ENCODE measurements at regions not wholly inside any gene's neighbourhood (a gene's known extent, or its start where the extent isn't known, plus 50 kb on each side); places are given as distances from the start of the nearest gene placed in this dataset.

DNA sequence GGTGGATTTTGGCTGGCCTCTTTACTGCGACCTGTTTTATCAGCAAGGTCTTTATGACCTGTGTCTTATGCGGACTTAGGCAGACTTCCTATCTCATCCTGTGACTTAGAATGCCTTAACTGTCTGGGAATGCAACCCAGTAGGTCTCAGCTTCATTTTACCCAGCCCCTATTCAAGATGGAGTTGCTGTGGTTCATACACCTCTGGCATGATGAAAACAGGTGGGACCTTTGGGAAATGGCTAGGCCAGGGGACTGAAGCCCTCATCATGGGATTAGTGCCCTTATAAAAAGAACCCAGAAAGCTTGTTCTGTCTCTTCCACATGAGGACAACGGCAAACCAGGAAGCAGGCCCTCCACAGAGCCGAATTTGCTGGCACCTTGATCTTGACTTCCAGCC lies 172.1 kb upstream of the MYO3A start:
- H3K9me3 ChIP-seq, result no peaks in the 10 kb centered on the region
- H3K27ac ChIP-seq, result no peak overlapping the region
- H3K36me3 ChIP-seq, result no peaks in the 10 kb centered on the region
- TF ChIP-seq CTCF (IDR thresholded peaks at IDR 0.05), result no peak
- TF ChIP-seq POLR2AphosphoS5 (IDR thresholded peaks at IDR 0.05), result no peak
- TF ChIP-seq EP300 (IDR thresholded peaks at IDR 0.05), result no peak
- TF ChIP-seq POLR2A (IDR thresholded peaks at IDR 0.05), result no peak
- ATAC-seq, result no peak
- no peak overlapping the region for H3K4me3 ChIP-seq
- 71 to 87% methylated on average over 3 of the region's 4 CpGs for WGBS, 2 donors (ENCODE audit: low coverage in 1 of 2)
- H3K4me1 ChIP-seq, result no peaks in the 10 kb centered on the region
- H3K27me3 ChIP-seq, result peaks cover 16% of the 10 kb centered on the region

GRCh38 chr10:25766213-25766612 lies 167.8 kb upstream of the MYO3A start:
- no peak overlapping the region for H3K4me3 ChIP-seq
- no peak for ATAC-seq
- H3K4me1 ChIP-seq, result no peaks in the 10 kb centered on the region
- no peak overlapping the region for H3K27ac ChIP-seq
- peaks cover 30% of the 10 kb centered on the region for H3K27me3 ChIP-seq
- no peaks in the 10 kb centered on the region for H3K36me3 ChIP-seq
- 16 to 21% methylated on average over 2 of the region's 2 CpGs for WGBS, 2 donors (ENCODE audit: low coverage in 1 of 2)
- no peaks in the 10 kb centered on the region for H3K9me3 ChIP-seq
- no peak for TF ChIP-seq EP300 (IDR thresholded peaks at IDR 0.05)
- TF ChIP-seq POLR2A (IDR thresholded peaks at IDR 0.05), result no peak
- no peak for TF ChIP-seq CTCF (IDR thresholded peaks at IDR 0.05)
- no peak for TF ChIP-seq POLR2AphosphoS5 (IDR thresholded peaks at IDR 0.05)

DNA sequence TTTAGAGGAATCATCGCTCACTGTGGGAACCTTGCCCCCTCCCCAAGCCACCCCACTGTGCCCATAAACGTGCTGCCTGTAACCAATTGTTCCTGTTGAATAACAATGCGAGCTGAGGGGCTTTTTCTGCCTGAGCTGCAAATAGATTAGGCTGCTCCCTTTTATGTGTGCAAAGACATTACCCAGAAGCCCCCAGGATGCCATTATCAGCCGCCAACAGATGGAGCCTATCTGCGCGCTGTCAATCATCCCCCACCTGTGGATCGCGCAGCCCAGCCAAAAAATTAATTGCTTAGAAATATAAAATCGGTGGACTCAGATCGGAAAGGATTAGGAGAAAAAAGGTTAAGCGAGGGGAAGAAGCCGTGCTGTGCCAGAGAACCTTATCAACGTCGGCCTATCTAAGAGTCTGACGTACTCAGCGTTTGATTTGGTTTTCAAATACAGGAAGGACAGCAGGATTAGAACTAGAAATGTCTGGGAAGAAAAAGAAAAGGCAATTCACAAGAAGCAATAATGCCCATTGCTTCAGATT lies 167.3 kb upstream of the MYO3A start:
- H3K36me3 ChIP-seq, result no peaks in the 10 kb centered on the region
- no peak for TF ChIP-seq POLR2A (IDR thresholded peaks at IDR 0.05)
- H3K27me3 ChIP-seq, result peaks cover 30% of the 10 kb centered on the region
- no peak overlapping the region for H3K27ac ChIP-seq
- H3K4me1 ChIP-seq, result no peaks in the 10 kb centered on the region
- H3K9me3 ChIP-seq, result no peaks in the 10 kb centered on the region
- no peak for ATAC-seq
- no peak overlapping the region for H3K4me3 ChIP-seq
- 8 to 17% methylated on average over 11 to 16 of the region's 16 CpGs for WGBS, 2 donors (ENCODE audit: low coverage in 1 of 2)

- ATAC-seq, result no peak
- H3K4me1 ChIP-seq, result no peaks in the 10 kb centered on the region
- 26 to 60% methylated on average over 2 to 3 of the region's 3 CpGs for WGBS, 2 donors (ENCODE audit: low coverage in 1 of 2)
- H3K36me3 ChIP-seq, result no peaks in the 10 kb centered on the region
- peaks cover 30% of the 10 kb centered on the region for H3K27me3 ChIP-seq
- no peaks in the 10 kb centered on the region for H3K9me3 ChIP-seq
- TF ChIP-seq CTCF (IDR thresholded peaks at IDR 0.05), result no peak
- TF ChIP-seq POLR2A (IDR thresholded peaks at IDR 0.05), result no peak
- TF ChIP-seq POLR2AphosphoS5 (IDR thresholded peaks at IDR 0.05), result no peak
- no peak for TF ChIP-seq EP300 (IDR thresholded peaks at IDR 0.05)
- no peak overlapping the region for H3K27ac ChIP-seq
- no peak overlapping the region for H3K4me3 ChIP-seq
Measured at GRCh38 chr10:25768167-25768566, 165.9 kb upstream of the MYO3A start.

GRCh38 chr10:25778646-25779045 lies 155.4 kb upstream of the MYO3A start:
- Histone ChIP-seq H3K27ac (no peak overlapping the region), H3K27me3 (no peaks in the 10 kb centered on the region), H3K36me3 (no peaks in the 10 kb centered on the region), H3K4me3 (no peak overlapping the region), H3K9me3 (no peaks in the 10 kb centered on the region), H3K4me1 (no peaks in the 10 kb centered on the region)
- no peak for TF ChIP-seq POLR2A (IDR thresholded peaks at IDR 0.05)
- TF ChIP-seq POLR2AphosphoS5 (IDR thresholded peaks at IDR 0.05), result no peak
- TF ChIP-seq EP300 (IDR thresholded peaks at IDR 0.05), result no peak
- no peak for TF ChIP-seq CTCF (IDR thresholded peaks at IDR 0.05)
- 59 to 64% methylated on average over 4 to 5 of the region's 5 CpGs for WGBS, 2 donors (ENCODE audit: low coverage in 1 of 2)
- ATAC-seq, result no peak
